ENCODE measurements at regions not wholly inside any gene's neighbourhood (a gene's known extent, or its start where the extent isn't known, plus 50 kb on each side); places are given as distances from the start of the nearest gene placed in this dataset.

- no peak overlapping the region for H2BK20ac ChIP-seq (ENCODE audit: low read depth, low read length)
- H2AK5ac ChIP-seq (ENCODE audit: low read depth, low read length), result no peak overlapping the region
- H3K4me1 ChIP-seq (ENCODE audit: control insufficient read depth, insufficient read depth, low read length), result peaks cover 8% of the 10 kb centered on the region
- BruUV-seq (replicated peaks), result no TSS peak
- H3K4me2 ChIP-seq (ENCODE audit: low read depth, low read length), result no peak overlapping the region
- no peaks in the 10 kb centered on the region for H3K79me1 ChIP-seq (ENCODE audit: low read depth in 1 of 2, low read length in 2 of 2)
- no peaks in the 10 kb centered on the region for H3K9me1 ChIP-seq (ENCODE audit: insufficient read depth, low read length)
- no peak overlapping the region for H3K9ac ChIP-seq (ENCODE audit: low read depth, low read length)
- no peak overlapping the region for H3K56ac ChIP-seq (ENCODE audit: extremely low read depth, insufficient read depth, low read length)
- H2BK120ac ChIP-seq (ENCODE audit: low read depth, low read length), result no peak overlapping the region
- no peak overlapping the region for H4K5ac ChIP-seq (ENCODE audit: low read depth, low read length)
- dilution Hi-C loops (cut with HindIII; ENCODE audit: low sequenced_read_pairs, unreplicated experiment), result no loop called here
- ChIA-PET CTCF (interaction anchor here (0.7 kb wide), 1 partner anchor 67 kb away, joined by 3 read pairs; no protein-coding TSS in a partner anchor), POLR2A (ENCODE audit: unreplicated experiment) (no interaction called here)
- in situ Hi-C loops (cut with MboI; ENCODE audit: low sequenced_read_pairs), result no loop called here
- no peak overlapping the region for H2BK15ac ChIP-seq (ENCODE audit: low read depth, low read length)
- H3K4ac ChIP-seq (ENCODE audit: low read depth, low read length), result no peak overlapping the region
- no peak overlapping the region for H3K23ac ChIP-seq (ENCODE audit: low read depth, low read length)
- H2BK5ac ChIP-seq (ENCODE audit: low read depth, low read length, poor library complexity, severe bottlenecking), result no peak overlapping the region
- no peaks in the 10 kb centered on the region for H3K27me3 ChIP-seq (ENCODE audit: control insufficient read depth, insufficient read depth, low read length)
- intact Hi-C loops (cut with micrococcal nuclease), result loop anchor here (10.0 kb wide), 2 partner anchors 681 to 801 kb away; partner anchors contain the start of gene JAG1
- H4K91ac ChIP-seq (ENCODE audit: insufficient read depth, low read depth, low read length), result no peak overlapping the region
- no peak for TF ChIP-seq SMC3 (IDR thresholded peaks at IDR 0.05; ENCODE audit: low read depth, low read length)
- no peak for TF ChIP-seq POLR2A (IDR thresholded peaks at IDR 0.05; ENCODE audit: low read depth, low read length)
- TF ChIP-seq MAZ (IDR thresholded peaks at IDR 0.05; ENCODE audit: borderline replicate concordance, low read depth, low read length), result no peak
- no peak for TF ChIP-seq USF2 (IDR thresholded peaks at IDR 0.05; ENCODE audit: low read depth, low read length)
- TF ChIP-seq CHD1 (IDR thresholded peaks at IDR 0.05; ENCODE audit: low read depth, low read length), result no peak
- TF ChIP-seq BHLHE40 (IDR thresholded peaks at IDR 0.05; ENCODE audit: low read depth, low read length), result no peak
- no peak for TF ChIP-seq RCOR1 (IDR thresholded peaks at IDR 0.05; ENCODE audit: insufficient replicate concordance, low read length)
- H3K27ac ChIP-seq (ENCODE audit: insufficient read depth, low read length), result no peak overlapping the region
- H4K8ac ChIP-seq (ENCODE audit: low read depth in 2 of 2, low read length in 2 of 2), result no peak overlapping the region
- H3K4me3 ChIP-seq (ENCODE audit: insufficient read depth, low read depth, low read length), result no peak overlapping the region
- no peak overlapping the region for H3K14ac ChIP-seq (replicated peaks; ENCODE audit: low read depth, low read length)
- H4K20me1 ChIP-seq (ENCODE audit: insufficient read depth, low read length), result no peaks in the 10 kb centered on the region
- H2AK9ac ChIP-seq (replicated peaks; ENCODE audit: low read depth, low read length, poor library complexity), result no peak overlapping the region
- H3K9me3 ChIP-seq (ENCODE audit: control insufficient read depth, insufficient read depth, low read length), result no peaks in the 10 kb centered on the region
- no peak overlapping the region for H2AFZ ChIP-seq (replicated peaks; ENCODE audit: low read length, poor library complexity)
- WGBS, 2 experiments (ENCODE audit: extremely low coverage in 2 of 2, insufficient read length in 1 of 2), result no CpG with 5 or more reads among the region's 3 CpGs
- no peaks in the 10 kb centered on the region for H3K36me3 ChIP-seq (ENCODE audit: control insufficient read depth, insufficient read depth, low read length)
- ATAC-seq (ENCODE audit: low read depth) (no peak), DNase-seq (no peak)
- H3K18ac ChIP-seq (ENCODE audit: low read depth, low read length), result no peak overlapping the region
Observed at GRCh38 chr20:11355345-11355744, 562.3 kb upstream of the BTBD3 start.
